ENCODE measurements at regions not wholly inside any gene's neighbourhood (a gene's known extent, or its start where the extent isn't known, plus 50 kb on each side); places are given as distances from the start of the nearest gene placed in this dataset.

DNA sequence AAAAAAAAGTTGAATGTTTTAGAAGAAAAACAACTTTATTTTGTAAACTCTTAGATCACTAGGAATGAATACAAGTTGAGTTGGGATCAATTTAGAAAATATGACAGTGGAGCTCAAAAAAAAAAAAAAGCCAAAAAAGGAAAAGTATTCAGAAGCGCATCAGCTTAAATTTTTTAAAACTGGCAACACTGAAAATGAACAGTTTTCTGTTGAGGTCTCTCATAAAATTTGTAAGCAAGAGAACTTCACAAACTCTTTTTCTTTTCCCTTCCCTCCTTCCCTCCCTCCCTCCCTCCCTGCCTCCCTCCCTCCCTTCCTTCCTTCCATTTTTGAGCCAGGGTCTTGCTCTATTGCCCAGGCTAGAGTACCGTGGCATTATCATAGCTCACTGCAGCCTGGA lies 143.9 kb downstream of the B3GNT2 start:
- TF ChIP-seq ZNF384 (IDR thresholded peaks at IDR 0.05) = no peak
- TF ChIP-seq BHLHE40 (IDR thresholded peaks at IDR 0.05; ENCODE audit: borderline replicate concordance) = no peak
- no peak for TF ChIP-seq SP1 (IDR thresholded peaks at IDR 0.05)
- no peak for TF ChIP-seq SUZ12 (IDR thresholded peaks at IDR 0.05)
- TF ChIP-seq, protein P1, sequence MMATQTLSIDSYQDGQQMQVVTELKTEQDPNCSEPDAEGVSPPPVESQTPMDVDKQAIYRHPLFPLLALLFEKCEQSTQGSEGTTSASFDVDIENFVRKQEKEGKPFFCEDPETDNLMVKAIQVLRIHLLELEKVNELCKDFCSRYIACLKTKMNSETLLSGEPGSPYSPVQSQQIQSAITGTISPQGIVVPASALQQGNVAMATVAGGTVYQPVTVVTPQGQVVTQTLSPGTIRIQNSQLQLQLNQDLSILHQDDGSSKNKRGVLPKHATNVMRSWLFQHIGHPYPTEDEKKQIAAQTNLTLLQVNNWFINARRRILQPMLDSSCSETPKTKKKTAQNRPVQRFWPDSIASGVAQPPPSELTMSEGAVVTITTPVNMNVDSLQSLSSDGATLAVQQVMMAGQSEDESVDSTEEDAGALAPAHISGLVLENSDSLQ (IDR thresholded peaks at IDR 0.05) = no peak
- no peak for TF ChIP-seq NFRKB (IDR thresholded peaks at IDR 0.05)
- TF ChIP-seq HDGF (IDR thresholded peaks at IDR 0.05; ENCODE audit: borderline replicate concordance) = no peak
- TF ChIP-seq FOXM1 (IDR thresholded peaks at IDR 0.05; ENCODE audit: borderline replicate concordance) = no peak
- no peak for TF ChIP-seq FOXK2 (IDR thresholded peaks at IDR 0.05)
- no peak for TF ChIP-seq TARDBP (IDR thresholded peaks at IDR 0.05)
- no peak for TF ChIP-seq ELF4 (IDR thresholded peaks at IDR 0.05)
